HG03520 (cell line): ENCODE measurements at regions not wholly inside any gene's neighbourhood (a gene's known extent, or its start where the extent isn't known, plus 50 kb on each side); places are given as distances from the start of the nearest gene placed in this dataset.
"Not testable (repeated sequence)": the region's sequence is repeated elsewhere in the genome, so short reads cannot be mapped to it uniquely, and the experiment has no call there.

Source experiments
- ATAC-seq: cut with Tn5 transposase; IDR thresholded peaks from one replicate; pipeline ENCODE4 v1.9.1; 2021; ENCODE audit warnings: mild to moderate bottlenecking, moderate library complexity; ENCODE audit not compliant: unreplicated experiment

GRCh38 chr5:106307265-106307664 is 1363.5 kb downstream of the EFNA5 start:
- no peak for ATAC-seq

- ATAC-seq = no peak
Observed at GRCh38 chr5:106306313-106307028, 1364.3 kb downstream of the EFNA5 start.

GRCh38 chr5:106303911-106304310 is 1366.8 kb downstream of the EFNA5 start:
- ATAC-seq = no peak

- no peak for ATAC-seq
Observed at GRCh38 chr5:106292654-106293053, 1378.1 kb downstream of the EFNA5 start.

- no peak for ATAC-seq
Observed at GRCh38 chr5:106290841-106291240, 1379.9 kb downstream of the EFNA5 start.

GRCh38 chr5:106288979-106289378 is 1381.8 kb downstream of the EFNA5 start:
- no peak for ATAC-seq

GRCh38 chr5:106277540-106278096 is 1393.1 kb downstream of the EFNA5 start:
- no peak for ATAC-seq

- no peak for ATAC-seq
Observed at GRCh38 chr5:106269252-106269843, 1401.4 kb downstream of the EFNA5 start.

GRCh38 chr5:106267256-106267655 is 1403.5 kb downstream of the EFNA5 start:
- ATAC-seq = no peak

GRCh38 chr5:106262395-106262794 is 1408.3 kb downstream of the EFNA5 start:
- ATAC-seq = no peak

GRCh38 chr5:106259431-106260090 is 1411.2 kb downstream of the EFNA5 start:
- ATAC-seq = not testable (repeated sequence)

GRCh38 chr5:106258591-106259125 is 1412.1 kb downstream of the EFNA5 start:
- ATAC-seq = no peak

GRCh38 chr5:106254784-106255183 is 1416.0 kb downstream of the EFNA5 start:
- no peak for ATAC-seq

GRCh38 chr5:106246044-106246745 is 1424.5 kb downstream of the EFNA5 start:
- ATAC-seq = not testable (repeated sequence)

GRCh38 chr5:106241409-106241808 is 1429.3 kb downstream of the EFNA5 start:
- ATAC-seq = no peak

- ATAC-seq = no peak
Observed at GRCh38 chr5:106205916-106206571, 1464.7 kb downstream of the EFNA5 start.

GRCh38 chr5:106202035-106202434 is 1468.7 kb downstream of the EFNA5 start:
- no peak for ATAC-seq

GRCh38 chr5:106200971-106201370 is 1469.8 kb downstream of the EFNA5 start:
- no peak for ATAC-seq

GRCh38 chr5:106195679-106196474 is 1474.9 kb downstream of the EFNA5 start:
- ATAC-seq = no peak
